Lower leg skin (tissue), 3 donors: ENCODE measurements at regions not wholly inside any gene's neighbourhood (a gene's known extent, or its start where the extent isn't known, plus 50 kb on each side); places are given as distances from the start of the nearest gene placed in this dataset.

Source experiments
- CTCF ChIP-seq, 3 donors: fragments of 450-650 bp; IDR thresholded peaks; one replicate each; pipeline ENCODE4 v1.5.1; 2016; ENCODE audit warnings: antibody characterized with exemption in 3 of 3, mild to moderate bottlenecking in 3 of 3, moderate library complexity in 2 of 3
- POLR2A ChIP-seq, 2 donors: fragments of 450-650 bp; IDR thresholded peaks; one replicate each; pipeline ENCODE4 v1.6.1; 2016 to 2017; ENCODE audit warnings: antibody characterized with exemption in 2 of 2, mild to moderate bottlenecking in 1 of 2, moderate library complexity in 1 of 2

GRCh38 chr2:16282511-16282910 lies 342.2 kb downstream of the MYCN start:
- TF ChIP-seq CTCF (IDR thresholded peaks at IDR 0.05) (no peak), POLR2A (IDR thresholded peaks at IDR 0.05) (no peak)
